SK-N-SH (cell line): ENCODE measurements at regions not wholly inside any gene's neighbourhood (a gene's known extent, or its start where the extent isn't known, plus 50 kb on each side); places are given as distances from the start of the nearest gene placed in this dataset.

ENCODE experiments used
- CTCF ChIA-PET: fragments of 300-600, 350-600 bp; formaldehyde crosslinking; extraction: SDS; loops from one replicate; lab custom pipeline; 2021; lab: Yijun Ruan, JAX
- POLR2A ChIA-PET: fragments of 350-600 bp; sonication (Branson Sonifier 250); formaldehyde crosslinking; extraction: SDS; loops from one replicate; lab custom pipeline; 2020; ENCODE audit warnings: antibody characterized with exemption, inconsistent platforms; lab: Yijun Ruan, JAX
- DNase-seq: peaks from one replicate; pipeline ENCODE4 v3.0.0; 2012
- H2AFZ ChIP-seq: fragments of 200-600 bp; sonication (generic); 2 replicates; pipeline ENCODE4 v1.8.1; 2016; ENCODE audit warnings: antibody characterized with exemption, mild to moderate bottlenecking, low read depth
- H3F3A ChIP-seq: fragments of 200-600 bp; sonication (generic); replicated peaks from 2 replicates; pipeline ENCODE3; 2016; ENCODE audit warnings: antibody characterized with exemption, mild to moderate bottlenecking; ENCODE audit not compliant: insufficient read depth
- H3K27ac ChIP-seq, 2 experiments: fragments of 200-500 bp in 1 of 2; fragments of 200-600 bp in 1 of 2; sonication (Bioruptor generic) in 1 of 2; sonication (generic), shearing (Covaris generic) in 1 of 2; 2 replicates each; pipeline versions ENCODE4 v1.5.1 to v1.6.1; 2014 to 2016; ENCODE audit warnings: low read depth in 2 of 2, inconsistent platforms in 1 of 2, low read length in 1 of 2, mild to moderate bottlenecking in 1 of 2, mixed read lengths in 1 of 2
- H3K27me3 ChIP-seq: fragments of 200-600 bp; sonication (generic), shearing (Covaris generic); 2 replicates; pipeline ENCODE4 v1.6.1; 2016; ENCODE audit warnings: mixed run types; ENCODE audit not compliant: insufficient read depth
- H3K36me3 ChIP-seq, 2 experiments: fragments of 200-500 bp in 1 of 2; fragments of 200-600 bp in 1 of 2; sonication (Bioruptor generic) in 1 of 2; sonication (generic) in 1 of 2; replicated peaks in 1 of 2; 2 replicates each; pipeline versions ENCODE3 to v1.5.1; 2014 to 2016; ENCODE audit warnings: low read length in 1 of 2, mild to moderate bottlenecking in 1 of 2; ENCODE audit not compliant: insufficient read depth in 2 of 2, control insufficient read depth in 1 of 2
- H3K4me1 ChIP-seq, 2 experiments: fragments of 200-500 bp in 1 of 2; fragments of 200-600 bp in 1 of 2; sonication (Bioruptor generic) in 1 of 2; sonication (generic), shearing (Covaris generic) in 1 of 2; 2 replicates each; pipeline versions ENCODE4 v1.5.1 to v1.6.1; 2014 to 2016; ENCODE audit warnings: low read depth in 1 of 2, low read length in 1 of 2, mixed run types in 1 of 2; ENCODE audit not compliant: insufficient read depth in 2 of 2, control insufficient read depth in 1 of 2
- H3K4me2 ChIP-seq: fragments of 200-600 bp; sonication (generic), shearing (Covaris generic); 2 replicates; pipeline ENCODE4 v1.6.1; 2017; ENCODE audit warnings: mixed run types
- H3K4me3 ChIP-seq, 2 experiments: fragments of 200-500 bp in 1 of 2; fragments of 200-600 bp in 1 of 2; sonication (Bioruptor generic) in 1 of 2; sonication (generic), shearing (Covaris generic) in 1 of 2; 2 replicates each; pipeline versions ENCODE4 v1.5.1 to v1.8.1; 2014 to 2016; ENCODE audit warnings: low read depth in 2 of 2, inconsistent platforms in 1 of 2, low read length in 1 of 2, mild to moderate bottlenecking in 1 of 2, mixed read lengths in 1 of 2, moderate library complexity in 1 of 2
- H3K79me2 ChIP-seq: fragments of 200-600 bp; sonication (generic); 2 replicates; pipeline ENCODE4 v1.8.1; 2017; ENCODE audit warnings: mild to moderate bottlenecking; ENCODE audit not compliant: insufficient read depth
- H3K9ac ChIP-seq: fragments of 200-600 bp; sonication (generic); 2 replicates; pipeline ENCODE4 v1.6.1; 2017; ENCODE audit warnings: mixed run types
- H3K9me2 ChIP-seq: fragments of 200-600 bp; sonication (generic); 2 replicates; pipeline ENCODE4 v1.6.1; 2017; ENCODE audit warnings: mixed run types
- H3K9me3 ChIP-seq: fragments of 200-600 bp; sonication (generic); 2 replicates; pipeline ENCODE4 v1.6.1; 2017; ENCODE audit warnings: mixed run types, mild to moderate bottlenecking, moderate library complexity
- H4K20me1 ChIP-seq: fragments of 200-600 bp; sonication (generic); 2 replicates; pipeline ENCODE4 v1.6.1; 2017; ENCODE audit warnings: mild to moderate bottlenecking, mixed run types; ENCODE audit not compliant: insufficient read depth
- CHD2 ChIP-seq: fragments of 150-350 bp; IDR thresholded peaks from 2 replicates; pipeline ENCODE4 v1.6.1; 2018; ENCODE audit warnings: low read length; ENCODE audit not compliant: partially characterized antibody
- EP300 ChIP-seq, 2 experiments: IDR thresholded peaks; 2 replicates each; pipeline versions ENCODE4 v1.4.0 to v1.6.1; 2012; ENCODE audit warnings: borderline replicate concordance in 1 of 2, low read depth in 1 of 2, low read length in 1 of 2
- FOSL2 ChIP-seq: IDR thresholded peaks from 2 replicates; pipeline ENCODE4 v1.4.0; 2012; ENCODE audit warnings: low read depth, mild to moderate bottlenecking, moderate library complexity, borderline replicate concordance
- FOXJ3 ChIP-seq: sonication (generic); formaldehyde crosslinking; IDR thresholded peaks from 2 replicates; pipeline ENCODE4 v1.5.1; 2020; ENCODE audit warnings: mild to moderate bottlenecking, missing genetic modification reagents
- IRF3 ChIP-seq: fragments of 150-350 bp; IDR thresholded peaks from 2 replicates; pipeline ENCODE4 v1.6.1; 2016; ENCODE audit warnings: mild to moderate bottlenecking, low read depth, low read length
- NFIC ChIP-seq: IDR thresholded peaks from 2 replicates; pipeline ENCODE4 v1.4.0; 2012; ENCODE audit warnings: borderline replicate concordance
- NRF1 ChIP-seq: IDR thresholded peaks from 2 replicates; pipeline ENCODE4 v1.6.1; 2012; ENCODE audit warnings: low read depth, mild to moderate bottlenecking, low read length
- RAD21 ChIP-seq: IDR thresholded peaks from 2 replicates; pipeline ENCODE4 v1.6.1; 2012; ENCODE audit warnings: mild to moderate bottlenecking, low read length
- SIN3A ChIP-seq: IDR thresholded peaks from 2 replicates; pipeline ENCODE4 v1.6.1; 2012; ENCODE audit warnings: low read depth, mild to moderate bottlenecking, low read length, moderate library complexity, borderline replicate concordance
- ZBTB33 ChIP-seq: IDR thresholded peaks from 2 replicates; pipeline ENCODE4 v1.4.0; 2012; ENCODE audit warnings: low read depth, borderline replicate concordance
- WGBS: methylation state at CpG from one replicate; pipeline ENCODE4 v1.1.6; 2017; ENCODE audit warnings: low lambda C conversion rate; 5-methylcytosine and 5-hydroxymethylcytosine counted together

- H3K4me1 ChIP-seq: peaks cover 32 to 54% of the 10 kb centered on the region in 2 experiments
- H3K4me2 ChIP-seq: no peak overlapping the region
- peaks cover 19% of the 10 kb centered on the region; the same call in 1 of the 2 replicates for H3K79me2 ChIP-seq
- no peak for DNase-seq
- no peak overlapping the region for H3K9ac ChIP-seq
- no peak overlapping the region for H3K4me3 ChIP-seq
- H3K9me2 ChIP-seq: no peaks in the 10 kb centered on the region
- H3K27ac ChIP-seq: peak overlapping the region in 1 of 2 experiments; percentile 92; a peak in 2 of 4 replicates
- no peaks in the 10 kb centered on the region for H3K9me3 ChIP-seq
- H3K27me3 ChIP-seq: no peaks in the 10 kb centered on the region
- peaks cover 7% of the 10 kb centered on the region for H3F3A ChIP-seq
- TF ChIP-seq NRF1 (no peak), RAD21 (no peak), NFIC (no peak), CHD2 (no peak), FOXJ3 (CRISPR knock-in tag) (no peak)
- no peaks in the 10 kb centered on the region for H4K20me1 ChIP-seq
- ChIA-PET POLR2A (interaction anchor here (1.0 kb wide), 1 partner anchor 15 kb away, joined by 3 read pairs; no protein-coding TSS in a partner anchor), CTCF (no interaction called here)
- WGBS: 100% methylated on average over 6 of the region's 9 CpGs
- no peak overlapping the region for H2AFZ ChIP-seq
- peaks cover 0 to 3% of the 10 kb centered on the region in 2 experiments for H3K36me3 ChIP-seq
Observed at GRCh38 chr2:120916446-120916845, 180.8 kb downstream of the GLI2 start.

GRCh38 chr2:120917886-120918285, 182.2 kb downstream of the GLI2 start:
- Histone ChIP-seq H2AFZ (no peak overlapping the region), H3K9ac (no peak overlapping the region), H4K20me1 (no peaks in the 10 kb centered on the region)
- no peak for DNase-seq
- no peak for TF ChIP-seq SIN3A
- TF ChIP-seq CHD2: no peak
- TF ChIP-seq ZBTB33: no peak
- TF ChIP-seq EP300 (IDR thresholded peaks at IDR 0.05; ENCODE audit: borderline replicate concordance in 1 of 2, low read depth in 1 of 2, low read length in 1 of 2): peak in 1 of 2 experiments; percentile 45; a peak in 1 of 4 replicates
- no peak for TF ChIP-seq FOSL2
- TF ChIP-seq IRF3: no peak
- TF ChIP-seq, all 33 proteins: peak for 1
- Histone ChIP-seq H3K36me3 (peaks cover 0 to 3% of the 10 kb centered on the region in 2 experiments), H3K9me3 (no peaks in the 10 kb centered on the region), H3K4me1 (peaks cover 32 to 46% of the 10 kb centered on the region in 2 experiments), H3K9me2 (no peaks in the 10 kb centered on the region), H3K27me3 (no peaks in the 10 kb centered on the region), H3K4me2 (no peak overlapping the region), H3K4me3 (no peak overlapping the region), H3K27ac (peak overlapping the region in 1 of 2 experiments; percentile 62; a peak in 2 of 4 replicates), H3F3A (peaks cover 7% of the 10 kb centered on the region), H3K79me2 (peaks cover 19% of the 10 kb centered on the region; the same call in 1 of the 2 replicates)
- ChIA-PET CTCF (interaction anchor here (0.6 to 1.0 kb wide), 2 partner anchors 14 to 193 kb away, joined by 3 to 4 read pairs; no protein-coding TSS in a partner anchor), POLR2A (no interaction called here)
- 78% methylated on average over 4 of the region's 4 CpGs for WGBS
